ENCODE measurements at regions not wholly inside any gene's neighbourhood (a gene's known extent, or its start where the extent isn't known, plus 50 kb on each side); places are given as distances from the start of the nearest gene placed in this dataset.

DNA sequence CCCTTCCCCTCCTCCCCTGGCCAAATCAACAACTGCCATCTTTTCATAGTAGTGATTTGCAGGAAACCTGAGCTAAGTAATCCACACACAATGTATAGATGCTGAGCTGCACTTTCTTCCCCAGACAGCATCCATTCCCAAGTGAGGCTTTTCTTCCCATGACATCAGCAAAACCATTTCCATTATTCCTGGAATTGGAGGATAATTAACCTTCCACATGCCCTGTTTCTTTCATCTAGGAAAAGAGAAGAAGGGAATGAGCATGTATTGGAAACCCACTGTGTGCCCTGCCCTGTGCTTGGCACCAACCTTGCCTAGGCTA lies 268.0 kb downstream of the ZSWIM6 start (continued):
- TF ChIP-seq TAF1 (IDR thresholded peaks at IDR 0.05; ENCODE audit: low read depth, low read length) (no peak), JUN (IDR thresholded peaks at IDR 0.05; ENCODE audit: low read depth, low read length) (no peak), SRF (IDR thresholded peaks at IDR 0.05; ENCODE audit: low read depth, low read length) (no peak), RNF2 (IDR thresholded peaks at IDR 0.05; ENCODE audit: borderline replicate concordance, low read depth, low read length, missing control alignments, poor library complexity, severe bottlenecking) (no peak), RFX5 (IDR thresholded peaks at IDR 0.05; ENCODE audit: borderline replicate concordance, low read depth, low read length) (no peak)
